Activated CD4-positive, alpha-beta T cell treated with anti-CD3 and anti-CD28 coated beads, Interleukin-2, amount 50 U/mL, for 4 hours (primary cell): ENCODE measurements at regions not wholly inside any gene's neighbourhood (a gene's known extent, or its start where the extent isn't known, plus 50 kb on each side); places are given as distances from the start of the nearest gene placed in this dataset.
"Not testable (repeated sequence)": the region's sequence is repeated elsewhere in the genome, so short reads cannot be mapped to it uniquely, and the experiment has no call there.

Source experiments
- DNase-seq, 2 experiments: peaks; one replicate each; pipeline ENCODE4 v3.0.0-alpha.2; 2020

- no peak for DNase-seq
Measured at GRCh38 chr6:15761045-15761502, 98.2 kb upstream of the DTNBP1 start.

DNA sequence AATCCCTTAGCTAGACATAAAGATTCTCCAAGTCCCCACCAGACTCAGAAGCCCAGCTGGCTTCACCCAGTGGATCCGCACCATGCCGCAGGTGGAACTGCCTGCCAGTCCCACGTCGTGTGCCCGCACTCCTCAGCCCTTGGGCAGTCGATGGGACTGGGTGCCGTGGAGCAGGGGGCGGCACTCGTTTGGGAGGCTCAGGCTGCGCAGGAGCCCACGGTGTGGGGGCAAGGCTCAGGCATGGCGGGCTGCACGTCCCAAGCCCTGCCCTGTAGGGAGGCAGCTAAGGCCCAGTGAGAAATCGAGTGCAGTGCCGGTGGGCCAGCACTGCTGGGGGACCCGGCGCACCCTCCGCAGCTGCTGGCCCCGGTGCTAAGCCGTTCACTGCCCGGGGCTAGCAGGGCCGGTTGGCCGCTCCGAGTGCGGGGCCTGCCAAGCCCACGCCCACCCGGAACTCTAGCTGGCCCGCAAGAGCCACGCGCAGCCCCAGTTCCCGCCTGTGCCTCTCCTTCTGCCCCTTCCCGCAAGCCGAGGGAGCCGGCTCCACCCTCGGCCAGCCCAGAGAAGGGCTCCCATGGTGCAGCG is 95.9 kb upstream of the DTNBP1 start:
- no peak for DNase-seq

DNA sequence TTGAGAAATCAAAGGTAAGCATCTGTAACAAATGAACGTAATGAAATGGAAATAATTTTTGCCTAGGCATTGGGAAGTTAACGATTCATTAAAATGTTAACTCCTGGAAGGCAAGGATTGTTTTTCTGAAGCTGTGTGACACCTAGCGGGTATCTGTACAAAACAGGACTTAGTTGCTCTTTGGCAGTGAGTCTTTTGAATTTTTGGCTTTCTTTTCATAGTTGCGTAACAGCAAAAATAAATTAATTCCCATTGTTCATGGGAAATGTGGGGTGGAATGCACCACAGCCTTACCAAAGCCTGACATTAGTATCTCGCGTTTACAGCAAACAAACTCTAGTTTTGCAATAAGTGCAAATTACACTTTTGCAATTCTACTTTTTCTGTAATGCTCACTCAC is 92.7 kb upstream of the DTNBP1 start:
- DNase-seq: no peak

DNA sequence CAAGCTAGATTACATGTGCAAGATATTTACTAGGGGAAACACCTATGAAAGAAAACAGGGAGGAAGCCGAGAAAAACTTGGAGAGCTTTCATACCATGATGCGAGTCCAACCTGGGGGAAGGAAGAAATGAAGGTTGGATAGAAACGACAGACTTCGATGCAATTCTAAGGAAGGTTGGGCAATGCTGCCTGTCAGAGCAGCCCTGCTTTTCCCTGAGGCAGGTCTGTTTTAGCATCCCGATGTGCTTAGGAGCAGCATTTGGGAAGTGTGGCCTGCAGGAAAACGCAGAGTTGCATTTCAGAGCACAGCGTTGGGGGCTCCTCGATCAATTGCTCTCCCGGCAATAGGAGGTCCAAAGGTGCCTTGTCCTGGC is 91.9 kb upstream of the DTNBP1 start:
- DNase-seq: no peak

DNA sequence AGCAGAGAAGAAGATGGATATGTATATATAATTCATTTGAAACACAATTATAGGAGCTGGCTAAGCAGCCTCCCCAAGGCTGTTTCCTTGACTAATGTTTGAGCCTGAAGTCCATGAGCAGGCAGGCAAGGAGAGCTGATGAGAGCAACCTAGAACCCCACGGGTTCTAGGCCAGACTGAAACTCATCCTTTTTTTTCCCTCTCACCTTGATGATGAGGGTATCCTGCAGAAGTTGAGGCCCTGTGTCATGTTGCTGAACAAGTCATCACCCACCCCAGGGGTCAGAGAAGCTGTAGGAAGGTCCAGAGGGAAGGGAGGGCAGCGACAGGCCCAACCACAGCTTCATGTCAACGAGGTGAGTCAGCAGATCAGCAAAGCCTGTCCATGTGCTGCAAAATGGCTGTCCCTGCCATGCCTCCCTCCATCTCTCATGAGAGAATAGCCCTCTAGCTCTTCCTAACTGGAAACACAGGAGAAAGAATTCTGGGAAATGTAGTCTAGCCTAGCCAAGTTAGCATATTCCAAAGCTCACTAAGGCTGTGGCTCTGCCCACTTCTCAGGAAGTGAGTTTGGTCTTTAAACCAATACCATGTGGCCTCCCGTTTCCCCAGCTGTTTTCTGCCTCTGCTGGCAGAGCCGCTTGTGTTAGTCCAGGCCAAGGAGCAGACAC is 91.3 kb upstream of the DTNBP1 start:
- DNase-seq: no peak

DNA sequence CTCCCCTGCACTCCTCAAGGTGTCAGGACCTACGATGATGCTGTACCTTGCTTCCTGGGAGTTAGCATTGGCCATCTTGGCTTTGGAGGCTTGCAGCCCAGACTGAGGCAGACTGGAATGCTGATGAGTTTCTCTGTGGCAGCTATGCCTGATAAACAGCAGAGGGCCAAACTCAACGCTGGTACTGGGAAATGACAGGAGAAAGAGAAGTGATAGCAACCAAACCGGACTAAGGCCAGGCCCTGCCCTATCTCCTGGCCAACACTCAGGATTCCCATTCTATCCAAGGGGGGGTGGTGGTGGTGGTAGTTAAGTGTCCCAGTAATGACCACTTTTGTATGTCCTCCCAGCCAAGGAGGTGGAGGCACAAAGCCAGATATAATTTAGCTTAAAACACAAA is 90.0 kb upstream of the DTNBP1 start:
- no peak for DNase-seq

DNA sequence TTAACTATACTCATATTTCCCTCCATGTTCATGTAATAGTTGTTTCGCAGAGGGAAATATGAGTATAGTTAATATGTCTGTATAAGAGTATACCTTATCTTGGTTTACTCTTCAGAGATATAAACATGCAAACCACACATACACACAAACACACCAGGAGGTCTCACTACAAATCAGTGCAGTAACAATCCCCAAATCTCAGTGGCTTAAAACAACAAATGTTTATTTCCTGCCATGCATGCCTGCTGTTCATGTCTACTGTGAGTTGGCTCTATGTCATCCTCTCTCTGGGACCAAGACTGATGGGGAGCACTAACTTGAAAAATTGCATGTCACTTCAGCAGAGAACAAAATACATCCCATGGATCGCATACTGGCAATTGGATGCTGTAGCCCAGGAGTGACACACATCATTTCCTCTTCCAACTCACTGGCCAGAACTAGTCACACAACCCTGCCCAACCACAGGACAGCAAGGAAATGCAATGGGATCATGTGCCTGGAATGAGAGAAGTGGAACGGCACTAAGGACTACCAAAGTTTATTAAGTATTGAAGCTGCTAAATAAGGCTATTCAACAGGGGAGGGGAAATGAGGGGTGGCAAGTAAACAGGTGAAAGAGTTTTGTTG is 89.0 kb upstream of the DTNBP1 start:
- DNase-seq: no peak

GRCh38 chr6:15748341-15748740 is 85.5 kb upstream of the DTNBP1 start:
- no peak for DNase-seq

- DNase-seq: no peak
Measured at GRCh38 chr6:15747354-15747883, 84.6 kb upstream of the DTNBP1 start.

DNA sequence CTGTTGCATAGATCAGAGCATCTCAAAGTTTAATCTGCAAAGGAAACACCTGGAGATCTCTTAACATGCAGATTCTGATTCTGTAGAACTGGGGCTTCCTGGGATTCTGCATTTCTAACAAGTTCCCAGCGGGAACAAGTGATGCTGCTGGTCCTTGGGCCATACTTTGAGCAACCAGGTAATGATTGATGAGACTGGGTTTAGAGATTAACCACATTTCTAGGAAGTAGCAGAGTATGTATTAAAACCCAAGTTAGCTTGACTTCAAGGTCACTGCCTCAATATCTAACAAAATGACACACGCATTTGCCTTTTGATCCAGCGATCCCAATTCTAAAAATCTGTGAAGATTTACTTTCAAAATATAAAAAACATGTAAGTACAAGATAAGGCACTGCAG is 83.0 kb upstream of the DTNBP1 start:
- DNase-seq: no peak

DNA sequence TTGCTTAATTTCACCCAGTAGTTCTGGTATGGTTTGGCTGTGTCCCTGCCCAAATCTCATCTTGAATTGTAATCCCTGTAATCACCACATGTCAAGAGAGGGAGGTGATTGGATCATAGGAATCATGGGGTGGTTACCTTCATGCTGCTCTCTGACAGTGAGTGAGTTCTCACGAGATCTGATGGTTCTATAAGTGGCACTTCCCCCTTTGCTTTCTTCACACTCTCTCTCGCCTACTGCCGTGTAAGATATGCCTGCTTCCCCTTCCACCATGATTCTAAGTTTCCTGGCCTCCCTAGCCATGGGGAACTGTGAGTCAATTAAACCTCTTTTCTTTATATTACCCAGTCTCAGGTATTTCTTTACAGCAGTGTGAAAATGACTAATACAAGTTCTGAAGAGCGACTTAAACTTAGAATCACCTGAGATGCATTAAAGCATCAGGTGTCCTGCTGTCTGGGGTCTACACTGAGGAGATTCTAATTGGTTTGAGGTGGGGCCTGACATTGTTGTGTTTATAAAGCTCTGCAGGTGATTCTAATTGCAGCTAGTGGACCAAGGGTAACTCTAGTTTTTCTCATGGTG is 82.1 kb upstream of the DTNBP1 start:
- no peak for DNase-seq

GRCh38 chr6:15742013-15742412 is 79.2 kb upstream of the DTNBP1 start:
- DNase-seq: not testable (repeated sequence)

DNA sequence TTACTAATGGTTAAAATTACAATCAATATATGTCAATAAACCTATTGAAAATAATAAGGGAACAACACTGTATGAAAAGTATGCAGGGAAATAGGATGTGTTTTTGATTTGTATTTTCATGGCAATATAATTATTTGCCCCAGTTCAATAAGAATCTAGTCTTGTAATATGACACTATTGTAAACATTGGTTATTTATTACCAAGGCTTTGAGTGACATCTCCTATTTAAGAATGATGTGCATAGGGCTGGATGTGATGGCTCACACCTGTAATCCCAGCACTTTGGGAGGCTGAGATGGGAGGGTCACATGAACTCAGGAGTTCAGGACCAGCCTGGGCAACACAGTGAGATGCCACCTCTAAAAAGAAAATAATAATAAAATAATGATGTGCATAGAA is 78.6 kb upstream of the DTNBP1 start:
- no peak for DNase-seq

GRCh38 chr6:15739867-15740266 is 77.0 kb upstream of the DTNBP1 start:
- no peak for DNase-seq

DNA sequence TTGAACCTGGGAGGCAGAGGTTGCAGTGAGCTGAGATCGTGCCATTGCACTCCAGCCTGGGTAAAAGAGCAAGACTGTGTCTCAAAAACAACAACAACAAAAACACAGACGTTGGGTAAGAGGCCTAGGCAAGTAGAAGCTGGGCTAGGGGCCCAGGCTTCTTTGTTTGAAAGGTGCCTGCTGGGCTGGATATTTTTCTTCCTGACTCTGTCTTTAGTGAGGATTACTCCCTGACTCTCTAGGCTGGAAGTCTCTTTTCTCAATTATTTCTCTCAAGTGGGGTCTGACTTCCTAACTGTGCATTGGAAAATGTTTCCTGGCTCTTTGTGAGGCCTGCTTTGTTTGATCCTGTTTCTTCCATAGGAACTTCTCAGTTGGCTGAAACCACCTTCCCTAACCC is 76.5 kb upstream of the DTNBP1 start:
- no peak for DNase-seq

DNA sequence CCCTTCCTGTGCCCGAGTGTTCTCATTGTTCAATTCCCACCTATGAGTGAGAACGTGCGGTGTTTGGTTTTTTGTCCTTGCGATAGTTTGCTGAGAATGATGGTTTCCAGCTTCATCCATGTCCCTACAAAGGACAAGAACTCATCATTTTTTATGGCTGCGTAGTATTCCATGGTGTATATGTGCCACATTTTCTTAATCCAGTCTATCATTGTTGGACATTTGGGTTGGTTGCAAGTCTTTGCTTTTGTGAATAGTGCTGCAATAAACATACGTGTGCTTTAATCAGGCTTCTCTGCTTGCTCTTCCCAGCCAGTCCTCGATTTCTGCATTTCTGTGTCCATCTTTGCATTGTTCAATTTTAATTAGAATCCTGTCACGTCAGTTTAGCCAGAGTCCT is 75.4 kb upstream of the DTNBP1 start:
- not testable (repeated sequence) for DNase-seq

DNA sequence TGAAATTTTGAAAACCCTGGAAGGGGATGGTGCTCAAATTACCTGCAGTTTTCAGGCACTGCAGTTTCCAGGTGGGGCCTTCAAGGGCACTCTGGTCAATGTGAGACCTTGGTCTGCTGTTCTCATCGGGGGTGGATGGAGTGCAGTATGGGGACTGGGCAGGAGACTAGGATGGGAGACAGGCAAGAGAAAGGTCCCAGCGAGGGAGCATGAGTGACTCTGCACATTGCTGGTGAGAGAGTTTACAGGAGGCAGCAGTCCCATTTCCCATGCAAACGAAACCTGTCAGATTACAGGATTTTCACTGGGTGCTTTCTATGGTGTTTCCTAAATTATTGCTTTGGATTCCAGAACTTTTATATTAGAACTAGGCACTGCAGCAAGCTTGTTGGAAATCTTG is 73.5 kb upstream of the DTNBP1 start:
- no peak for DNase-seq

DNA sequence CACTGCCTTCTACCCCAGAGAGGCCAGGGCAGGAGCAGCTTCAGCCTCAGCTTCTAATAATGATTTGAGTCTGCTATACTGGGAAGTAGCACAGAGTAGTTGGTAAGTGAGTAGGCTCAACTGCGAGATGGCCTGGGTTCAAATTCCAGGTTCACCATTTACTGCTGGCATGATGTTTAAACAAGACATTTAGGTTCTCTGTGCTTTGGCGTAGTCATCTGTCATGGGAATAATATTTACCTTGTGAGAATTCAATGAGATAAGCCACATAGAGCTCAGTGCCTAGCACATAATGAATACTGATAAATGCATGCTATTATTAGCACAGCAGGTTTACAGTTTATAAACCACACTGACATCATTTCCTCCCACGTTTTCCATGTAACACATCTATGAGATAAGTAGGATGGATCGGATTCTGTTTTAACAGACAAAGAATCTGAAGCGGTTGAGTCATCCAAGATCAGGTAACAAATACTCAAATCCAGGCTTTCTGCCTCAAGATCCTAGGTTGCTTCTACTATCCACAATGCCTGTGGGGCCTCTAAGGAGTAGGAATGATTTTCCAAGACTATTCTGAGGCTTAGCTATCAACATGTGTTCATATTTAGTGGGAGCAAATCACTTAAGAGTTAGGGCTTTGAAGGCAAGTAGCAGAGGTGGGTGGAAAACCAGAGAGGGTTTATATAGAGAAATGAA is 72.9 kb upstream of the DTNBP1 start:
- DNase-seq: no peak

DNA sequence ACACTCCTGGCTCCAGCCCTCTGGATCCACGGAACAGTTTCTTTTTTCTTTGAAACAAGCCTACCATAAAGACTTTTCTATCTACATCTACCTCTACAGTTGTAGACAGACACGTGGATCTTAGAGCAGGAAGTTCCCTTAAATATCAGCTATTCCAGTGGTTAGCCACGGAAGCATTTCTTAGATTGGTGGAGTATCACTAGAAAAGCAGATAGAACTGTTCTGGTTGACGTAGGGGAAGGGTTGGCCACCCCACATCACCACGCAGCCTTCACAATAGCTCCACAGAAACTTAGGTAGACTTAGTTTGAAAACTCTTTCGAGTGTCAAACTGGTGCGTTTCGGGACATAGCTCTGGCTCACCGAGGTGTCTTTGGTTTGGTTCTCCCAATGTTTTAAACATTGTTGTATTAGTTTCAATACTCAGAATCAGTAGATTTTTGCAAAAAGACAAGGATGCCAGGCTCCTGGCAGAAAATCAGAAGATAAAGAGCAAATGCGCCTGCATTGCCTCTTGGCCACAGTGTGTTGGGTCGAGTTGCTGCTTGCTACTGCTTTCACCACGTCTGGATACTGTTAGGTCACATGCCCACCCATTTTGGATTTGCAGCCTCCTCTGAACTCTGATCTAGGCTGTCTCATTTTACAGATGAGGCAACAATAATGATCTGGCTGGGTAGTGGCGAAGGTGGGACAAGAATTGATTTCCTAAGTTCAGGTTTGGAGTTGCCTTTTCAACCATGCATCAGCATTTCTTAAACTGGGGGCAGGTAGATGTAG is 71.5 kb upstream of the DTNBP1 start:
- DNase-seq: no peak

DNA sequence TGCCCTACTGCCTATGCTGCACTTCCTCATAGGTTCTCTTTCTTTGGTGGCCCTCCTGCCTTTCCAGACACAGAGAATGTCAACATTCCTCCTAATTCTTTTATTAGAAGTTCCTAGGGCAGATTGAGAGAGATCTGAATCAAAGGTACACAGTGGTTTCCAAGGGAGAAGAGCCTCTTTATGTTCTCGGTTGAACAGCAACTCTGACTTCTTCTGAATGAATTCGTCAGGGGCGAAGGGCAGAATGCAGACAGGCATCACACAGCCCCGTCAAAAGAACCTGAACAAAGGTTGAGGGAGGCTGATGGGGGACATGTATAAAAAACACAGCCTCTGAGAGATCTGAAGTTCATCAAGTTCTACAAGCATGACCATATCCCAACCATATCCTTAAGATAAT is 68.1 kb upstream of the DTNBP1 start:
- DNase-seq: no peak

DNA sequence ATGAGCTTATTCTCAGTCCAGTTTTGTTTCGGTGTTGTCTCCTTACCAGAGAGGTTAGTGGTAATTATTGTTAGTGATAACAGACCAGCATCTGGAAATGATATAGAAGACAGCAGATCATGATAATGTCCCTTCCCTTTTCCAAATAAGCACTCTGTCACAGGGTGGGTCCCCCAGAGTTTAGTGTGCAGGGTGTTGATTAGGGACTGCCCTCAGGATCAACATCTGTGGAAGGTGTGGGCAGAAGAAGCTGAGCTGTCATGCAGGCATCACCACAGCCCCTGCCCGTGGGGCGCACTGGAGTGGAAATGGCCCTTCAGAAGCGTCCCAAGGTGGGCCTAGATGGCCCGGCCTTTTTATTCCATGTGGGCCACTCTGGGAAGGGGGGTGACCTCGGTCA is 67.6 kb upstream of the DTNBP1 start:
- DNase-seq: no peak

DNA sequence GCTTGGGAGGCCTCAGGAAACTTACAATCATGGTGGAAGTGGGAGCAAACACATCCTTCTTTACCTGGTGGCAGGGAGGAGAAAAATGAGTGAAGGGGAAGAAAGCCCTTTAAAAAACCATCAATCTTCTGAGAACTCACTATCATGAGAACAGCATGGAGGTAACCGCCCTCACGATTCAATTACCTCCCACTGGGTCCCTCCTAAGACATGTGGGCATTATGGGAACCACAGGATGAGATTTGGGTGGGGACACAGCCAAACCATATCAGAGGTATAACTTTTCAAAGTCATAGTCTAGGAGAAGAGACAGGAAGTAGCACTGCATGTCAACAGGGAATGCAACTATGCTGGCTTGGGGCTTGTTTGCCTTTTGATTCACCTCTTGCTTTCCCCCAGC is 59.9 kb upstream of the DTNBP1 start:
- no peak for DNase-seq

DNA sequence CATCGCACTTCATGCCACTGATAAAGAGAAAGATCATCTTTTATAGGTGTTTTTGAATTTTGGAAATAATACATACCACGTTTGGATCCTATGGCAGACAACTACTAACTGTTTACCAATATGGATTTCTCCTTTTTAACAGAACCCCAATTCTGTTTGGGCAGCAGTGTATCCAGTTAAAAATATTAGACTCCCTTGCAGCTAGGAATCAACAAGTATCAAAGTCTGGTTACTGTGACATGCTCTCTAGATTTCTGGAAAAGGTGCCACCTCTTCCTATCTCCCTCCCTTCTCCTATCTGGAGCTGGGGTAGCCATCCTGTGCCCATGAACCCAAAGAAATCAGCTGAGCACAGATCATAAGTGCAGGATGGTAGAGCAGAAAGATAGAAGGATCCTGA is 54.1 kb upstream of the DTNBP1 start:
- no peak for DNase-seq
